ENCODE measurements at regions not wholly inside any gene's neighbourhood (a gene's known extent, or its start where the extent isn't known, plus 50 kb on each side); places are given as distances from the start of the nearest gene placed in this dataset.

DNA sequence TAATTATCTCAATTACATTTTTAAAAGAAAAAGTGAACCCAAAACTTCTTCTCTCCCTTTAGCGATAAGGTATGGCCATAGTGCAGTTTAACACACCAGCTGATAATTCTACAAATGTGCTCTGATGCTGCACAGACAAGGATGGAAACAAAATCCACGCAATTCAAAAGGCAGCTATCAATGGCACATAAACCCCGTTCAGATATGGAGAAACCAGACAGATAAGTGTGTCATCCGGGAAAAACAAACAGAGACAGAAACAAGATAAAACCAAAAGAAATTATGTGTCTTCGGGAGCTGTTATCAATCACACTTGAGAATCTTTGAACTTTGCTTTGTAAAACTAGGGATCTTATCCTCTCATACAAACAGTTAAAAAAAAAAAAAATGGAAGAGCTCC, 73.6 kb downstream of the SIPA1L2 start:
- no peak for TF ChIP-seq CTCF (conservative IDR thresholded peaks at IDR 0.05; ENCODE audit: low read depth, low read length)
- no peak for TF ChIP-seq EZH2 (IDR thresholded peaks at IDR 0.05; ENCODE audit: low read length, unreplicated experiment)

Measured in PC-3 (cell line).